Activated CD8-positive, alpha-beta memory T cell treated with anti-CD3 and anti-CD28 coated beads, Interleukin-2, amount 10 ng/mL, durations not matched to agents 7 days and 5 days (primary cell): ENCODE measurements at regions not wholly inside any gene's neighbourhood (a gene's known extent, or its start where the extent isn't known, plus 50 kb on each side); places are given as distances from the start of the nearest gene placed in this dataset.
"Not testable (repeated sequence)": the region's sequence is repeated elsewhere in the genome, so short reads cannot be mapped to it uniquely, and the experiment has no call there.

ENCODE experiments used
- ATAC-seq: fragments of 150-1000 bp; cut with Tn5 transposase; one replicate; pipeline ENCODE4 v1.10.0; 2021; ENCODE audit warnings: moderate library complexity
- CTCF ChIA-PET: fragments of 350-600 bp; sonication (Branson Sonifier 250); formaldehyde crosslinking; loops from one replicate; lab custom pipeline; 2021; ENCODE audit warnings: antibody characterized with exemption; lab: Charles Lee
- DNase-seq: peaks from one replicate; pipeline ENCODE4 v3.0.0-alpha.2; 2020
- H3K27ac Mint-ChIP-seq: one replicate; pipeline ENCODE4 v1.8.0; 2021; ENCODE audit warnings: mild to moderate bottlenecking, mixed read lengths
- H3K27me3 Mint-ChIP-seq: one replicate; pipeline ENCODE4 v1.8.0; 2021; ENCODE audit warnings: mixed read lengths
- H3K36me3 Mint-ChIP-seq: one replicate; pipeline ENCODE4 v1.8.0; 2021; ENCODE audit warnings: mild to moderate bottlenecking, mixed read lengths
- H3K4me1 Mint-ChIP-seq: one replicate; pipeline ENCODE4 v1.8.0; 2021; ENCODE audit warnings: mixed read lengths
- H3K4me3 Mint-ChIP-seq: one replicate; pipeline ENCODE4 v1.8.0; 2021; ENCODE audit warnings: mild to moderate bottlenecking, moderate library complexity, mixed read lengths
- H3K9me3 Mint-ChIP-seq: one replicate; pipeline ENCODE4 v1.8.0; 2022; ENCODE audit warnings: low read depth, mixed read lengths

DNA sequence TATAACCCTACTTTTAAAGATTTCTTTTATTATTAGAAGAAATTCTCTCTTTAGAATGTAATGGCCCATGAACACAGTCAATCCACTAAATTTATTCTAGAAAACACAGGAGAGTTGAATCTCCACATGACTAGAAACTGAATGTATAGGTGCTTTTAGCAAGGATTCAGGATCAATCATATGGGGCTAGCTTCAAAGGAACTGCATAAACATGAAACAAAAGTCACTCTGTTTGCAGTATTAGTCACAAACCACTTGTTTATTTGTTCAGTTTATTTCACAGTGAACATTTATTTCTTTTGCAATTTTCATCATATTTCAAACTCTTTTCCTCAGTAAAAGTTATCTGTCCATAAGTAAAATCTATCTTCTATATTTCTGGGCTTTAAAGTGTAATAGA, 1604.6 kb downstream of the PCDH18 start:
- DNase-seq (no peak), ATAC-seq (no peak)
- Mint-ChIP-seq H3K36me3 (no peaks in the 10 kb centered on the region), H3K9me3 (no peaks in the 10 kb centered on the region), H3K4me3 (no peak overlapping the region), H3K27ac (no peak overlapping the region), H3K4me1 (no peaks in the 10 kb centered on the region), H3K27me3 (no peaks in the 10 kb centered on the region)
- CTCF ChIA-PET = no interaction called here

DNA sequence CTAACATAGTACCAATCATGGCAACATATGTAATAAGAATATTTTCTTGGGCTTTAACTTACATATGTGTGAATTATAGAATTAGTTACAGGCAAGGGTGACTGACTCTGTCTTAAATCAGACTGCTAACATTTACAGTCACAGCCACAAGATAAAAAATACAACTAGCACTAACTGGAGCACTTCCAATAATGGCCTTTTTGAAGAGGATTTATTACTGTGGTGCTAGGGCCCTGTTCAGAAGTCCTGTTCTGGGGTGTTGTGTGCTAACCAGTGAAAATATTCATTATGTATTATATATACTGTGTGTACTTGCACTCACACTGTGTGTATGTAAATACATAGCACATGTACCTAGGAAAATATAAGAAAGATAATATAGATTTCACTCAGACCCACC, 1611.2 kb downstream of the PCDH18 start:
- H3K4me3 Mint-ChIP-seq = no peak overlapping the region
- no peaks in the 10 kb centered on the region for H3K9me3 Mint-ChIP-seq
- H3K27me3 Mint-ChIP-seq = no peaks in the 10 kb centered on the region
- ATAC-seq (no peak), DNase-seq (no peak)
- H3K27ac Mint-ChIP-seq = no peak overlapping the region
- CTCF ChIA-PET = no interaction called here
- H3K36me3 Mint-ChIP-seq = no peaks in the 10 kb centered on the region
- no peaks in the 10 kb centered on the region for H3K4me1 Mint-ChIP-seq

DNA sequence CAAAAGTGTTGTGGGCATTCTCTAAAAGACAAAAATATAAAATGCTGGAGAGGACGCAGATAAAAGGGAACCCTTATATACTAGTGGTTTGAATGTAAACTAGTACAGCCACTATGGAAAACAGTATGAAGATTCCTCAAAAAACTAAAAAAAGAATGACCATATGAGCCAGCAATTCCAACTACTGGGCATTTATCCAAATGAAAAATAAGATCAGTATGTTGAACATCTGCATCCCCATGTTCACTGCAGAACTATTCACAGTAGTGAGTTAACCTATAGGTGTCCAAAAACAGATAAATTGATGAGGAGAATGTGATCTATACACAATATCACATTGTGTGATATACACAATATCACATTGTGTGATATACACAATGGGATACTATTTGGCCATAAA, 1615.3 kb downstream of the PCDH18 start:
- no peak for DNase-seq
- no peaks in the 10 kb centered on the region for H3K27me3 Mint-ChIP-seq
- peaks cover 4% of the 10 kb centered on the region for H3K9me3 Mint-ChIP-seq
- no peak for ATAC-seq
- no peak overlapping the region for H3K4me3 Mint-ChIP-seq
- no peaks in the 10 kb centered on the region for H3K36me3 Mint-ChIP-seq
- H3K27ac Mint-ChIP-seq = no peak overlapping the region
- no peaks in the 10 kb centered on the region for H3K4me1 Mint-ChIP-seq
- CTCF ChIA-PET = no interaction called here

DNA sequence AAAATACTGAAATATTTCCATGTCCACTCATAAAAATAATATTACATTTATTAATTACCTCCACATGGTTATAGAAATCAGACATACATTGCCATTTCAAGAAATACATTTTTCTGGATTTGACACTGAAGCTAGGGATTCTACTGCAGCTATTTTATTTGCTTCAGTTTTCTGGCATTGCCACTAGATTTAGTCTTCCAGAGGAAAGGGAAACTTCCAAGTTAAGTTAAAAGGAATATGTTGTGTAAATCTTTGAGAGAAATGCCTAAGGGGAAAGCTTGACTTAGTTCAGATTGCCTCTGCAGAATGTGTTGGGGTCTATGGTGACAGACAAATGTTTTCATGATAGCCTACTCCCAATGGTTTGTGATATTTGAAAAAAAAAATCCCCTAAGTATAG, 1631.3 kb downstream of the PCDH18 start:
- DNase-seq = no peak
- Mint-ChIP-seq H3K4me1 (no peaks in the 10 kb centered on the region), H3K27me3 (no peaks in the 10 kb centered on the region), H3K36me3 (no peaks in the 10 kb centered on the region), H3K9me3 (peaks cover 3% of the 10 kb centered on the region), H3K27ac (no peak overlapping the region), H3K4me3 (no peak overlapping the region)
- no peak for ATAC-seq
- CTCF ChIA-PET = no interaction called here

- H3K27ac Mint-ChIP-seq, H3K36me3 Mint-ChIP-seq, H3K4me1 Mint-ChIP-seq, ATAC-seq, H3K9me3 Mint-ChIP-seq, H3K27me3 Mint-ChIP-seq, CTCF ChIA-PET, H3K4me3 Mint-ChIP-seq, DNase-seq: not testable (repeated sequence)
These were observed 1662.7 kb upstream of the PABPC4L start for GRCh38 chr4:135864304-135864703.

GRCh38 chr4:135840781-135841180, 1639.2 kb upstream of the PABPC4L start:
- CTCF ChIA-PET = no interaction called here
- Mint-ChIP-seq H3K27ac (no peak overlapping the region), H3K4me1 (no peaks in the 10 kb centered on the region), H3K4me3 (no peak overlapping the region), H3K36me3 (no peaks in the 10 kb centered on the region), H3K27me3 (no peaks in the 10 kb centered on the region), H3K9me3 (peaks cover 7% of the 10 kb centered on the region)
- DNase-seq = no peak
- no peak for ATAC-seq

DNA sequence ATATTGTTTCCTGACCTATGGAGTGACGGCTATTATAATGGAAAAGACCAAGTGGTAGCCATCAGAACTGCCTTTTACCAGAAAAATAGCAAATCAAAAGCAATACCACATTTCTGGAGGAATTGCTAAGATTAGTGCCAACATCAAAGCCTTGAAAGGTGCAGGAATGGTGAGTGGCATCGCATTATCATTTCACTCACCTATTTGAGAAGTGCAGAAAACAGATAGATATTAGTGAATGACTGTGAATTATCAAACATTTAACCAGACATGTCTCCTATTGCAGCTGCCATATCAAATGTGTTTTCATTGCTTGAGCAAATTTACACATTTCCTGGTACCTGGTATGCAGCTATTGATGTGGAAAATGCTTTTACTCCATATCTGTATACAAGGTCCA, 1638.1 kb upstream of the PABPC4L start:
- DNase-seq (no peak), ATAC-seq (no peak)
- no peak overlapping the region for H3K4me3 Mint-ChIP-seq
- H3K27me3 Mint-ChIP-seq = no peaks in the 10 kb centered on the region
- no peaks in the 10 kb centered on the region for H3K4me1 Mint-ChIP-seq
- H3K36me3 Mint-ChIP-seq = no peaks in the 10 kb centered on the region
- CTCF ChIA-PET = no interaction called here
- no peak overlapping the region for H3K27ac Mint-ChIP-seq
- H3K9me3 Mint-ChIP-seq = peaks cover 9% of the 10 kb centered on the region

GRCh38 chr4:135838889-135839288, 1637.3 kb upstream of the PABPC4L start:
- no peaks in the 10 kb centered on the region for H3K4me1 Mint-ChIP-seq
- H3K27ac Mint-ChIP-seq = no peak overlapping the region
- ATAC-seq = no peak
- H3K36me3 Mint-ChIP-seq = no peaks in the 10 kb centered on the region
- H3K9me3 Mint-ChIP-seq = peaks cover 9% of the 10 kb centered on the region
- H3K4me3 Mint-ChIP-seq = no peak overlapping the region
- DNase-seq = no peak
- H3K27me3 Mint-ChIP-seq = no peaks in the 10 kb centered on the region
- CTCF ChIA-PET = no interaction called here

GRCh38 chr4:135834471-135834870, 1632.9 kb upstream of the PABPC4L start:
- H3K27ac Mint-ChIP-seq = no peak overlapping the region
- H3K36me3 Mint-ChIP-seq = no peaks in the 10 kb centered on the region
- CTCF ChIA-PET = no interaction called here
- H3K4me3 Mint-ChIP-seq = no peak overlapping the region
- no peak for DNase-seq
- H3K27me3 Mint-ChIP-seq = no peaks in the 10 kb centered on the region
- peaks cover 11% of the 10 kb centered on the region for H3K9me3 Mint-ChIP-seq
- ATAC-seq = no peak
- H3K4me1 Mint-ChIP-seq = no peaks in the 10 kb centered on the region

DNA sequence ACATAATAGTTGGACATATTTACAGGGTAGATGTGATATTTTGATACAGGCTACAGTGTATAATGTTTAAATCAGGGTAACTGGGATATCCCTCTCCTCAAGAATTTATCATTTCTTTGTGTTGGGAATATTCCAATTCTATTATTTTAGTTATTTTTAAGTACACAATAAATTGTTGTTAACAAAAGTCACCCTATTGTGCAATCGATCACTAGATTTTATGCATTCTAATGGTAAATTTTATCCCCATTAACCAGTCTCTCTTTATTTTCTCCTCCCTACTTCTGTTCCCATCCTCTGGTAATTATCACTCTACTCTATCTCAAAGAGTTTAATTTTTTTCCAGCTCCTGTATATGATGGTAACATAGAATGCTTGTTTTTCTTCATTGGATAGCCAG, 1631.9 kb upstream of the PABPC4L start:
- no peak overlapping the region for H3K4me3 Mint-ChIP-seq
- H3K27me3 Mint-ChIP-seq = no peaks in the 10 kb centered on the region
- CTCF ChIA-PET = no interaction called here
- H3K27ac Mint-ChIP-seq = no peak overlapping the region
- H3K9me3 Mint-ChIP-seq = peaks cover 7% of the 10 kb centered on the region
- no peaks in the 10 kb centered on the region for H3K36me3 Mint-ChIP-seq
- ATAC-seq (no peak), DNase-seq (no peak)
- no peaks in the 10 kb centered on the region for H3K4me1 Mint-ChIP-seq

DNA sequence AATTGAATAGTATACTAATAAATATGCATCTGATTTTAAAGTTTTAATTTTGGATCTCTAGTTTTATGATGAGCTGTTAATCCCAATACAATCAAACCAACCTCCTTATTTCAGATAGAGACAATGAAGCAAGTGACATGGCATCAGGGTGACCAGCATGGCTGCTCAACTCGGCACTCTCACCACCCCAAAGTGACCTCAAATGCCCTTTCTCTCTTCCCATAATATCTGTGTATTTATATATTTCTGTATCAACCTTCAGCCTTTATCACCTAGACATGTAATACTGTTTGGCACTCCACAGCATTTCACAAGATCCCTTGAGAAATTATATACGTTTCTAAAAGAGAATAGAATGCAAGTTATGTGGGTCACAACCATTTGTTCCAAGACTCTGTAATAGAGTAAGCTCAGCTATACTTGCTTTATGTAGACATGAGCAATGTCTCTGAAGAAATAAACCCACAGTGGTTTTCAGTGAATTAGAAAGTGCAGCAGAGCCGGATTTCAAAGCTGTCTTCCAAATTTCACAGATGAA, 1623.2 kb upstream of the PABPC4L start:
- CTCF ChIA-PET = no interaction called here
- Mint-ChIP-seq H3K27me3 (no peaks in the 10 kb centered on the region), H3K36me3 (no peaks in the 10 kb centered on the region), H3K27ac (no peak overlapping the region), H3K4me1 (no peaks in the 10 kb centered on the region), H3K4me3 (no peak overlapping the region), H3K9me3 (peaks cover 4% of the 10 kb centered on the region)
- ATAC-seq (no peak), DNase-seq (no peak)

DNA sequence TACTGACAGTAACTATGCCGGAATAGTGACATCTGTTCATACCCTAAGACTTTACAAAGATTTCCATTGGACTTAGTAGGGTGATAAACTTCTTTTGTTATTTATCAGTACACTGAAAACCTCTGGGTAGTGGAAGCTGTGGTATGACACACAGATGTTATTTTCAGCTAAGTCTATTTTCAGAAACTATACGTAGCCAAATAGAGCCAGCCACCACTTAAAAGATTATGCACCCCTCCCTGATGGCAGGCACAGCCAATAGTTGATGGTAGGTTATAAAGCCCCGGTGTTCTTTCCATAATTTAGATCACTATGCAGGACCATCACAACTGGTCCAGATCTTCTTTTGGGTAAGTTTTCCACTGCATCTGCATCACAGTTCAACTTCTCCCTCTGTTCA, 1603.2 kb upstream of the PABPC4L start:
- CTCF ChIA-PET = no interaction called here
- Mint-ChIP-seq H3K4me1 (no peaks in the 10 kb centered on the region), H3K27ac (no peak overlapping the region), H3K4me3 (no peak overlapping the region), H3K9me3 (no peaks in the 10 kb centered on the region), H3K27me3 (no peaks in the 10 kb centered on the region), H3K36me3 (no peaks in the 10 kb centered on the region)
- DNase-seq (no peak), ATAC-seq (no peak)

GRCh38 chr4:135777361-135777760, 1575.8 kb upstream of the PABPC4L start:
- H3K4me1 Mint-ChIP-seq = no peaks in the 10 kb centered on the region
- no peak overlapping the region for H3K4me3 Mint-ChIP-seq
- DNase-seq (no peak), ATAC-seq (no peak)
- H3K9me3 Mint-ChIP-seq = peaks cover 4% of the 10 kb centered on the region
- no peaks in the 10 kb centered on the region for H3K27me3 Mint-ChIP-seq
- H3K27ac Mint-ChIP-seq = no peak overlapping the region
- CTCF ChIA-PET = no interaction called here
- no peaks in the 10 kb centered on the region for H3K36me3 Mint-ChIP-seq

GRCh38 chr4:135775909-135776308, 1574.3 kb upstream of the PABPC4L start:
- no peak for ATAC-seq
- H3K4me3 Mint-ChIP-seq = no peak overlapping the region
- no peaks in the 10 kb centered on the region for H3K27me3 Mint-ChIP-seq

GRCh38 chr4:135770505-135770904, 1568.9 kb upstream of the PABPC4L start:
- CTCF ChIA-PET = no interaction called here
- no peaks in the 10 kb centered on the region for H3K4me1 Mint-ChIP-seq
- DNase-seq (no peak), ATAC-seq (no peak)
- H3K4me3 Mint-ChIP-seq = no peak overlapping the region
- no peak overlapping the region for H3K27ac Mint-ChIP-seq
- peaks cover 9% of the 10 kb centered on the region for H3K9me3 Mint-ChIP-seq
- no peaks in the 10 kb centered on the region for H3K36me3 Mint-ChIP-seq
- no peaks in the 10 kb centered on the region for H3K27me3 Mint-ChIP-seq

More at GRCh38 chr4:135775909-135776308, 1574.3 kb upstream of the PABPC4L start:
- CTCF ChIA-PET = no interaction called here
- Mint-ChIP-seq H3K9me3 (peaks cover 4% of the 10 kb centered on the region), H3K27ac (no peak overlapping the region), H3K36me3 (no peaks in the 10 kb centered on the region), H3K4me1 (no peaks in the 10 kb centered on the region)
- DNase-seq = no peak
